ENCODE measurements at regions not wholly inside any gene's neighbourhood (a gene's known extent, or its start where the extent isn't known, plus 50 kb on each side); places are given as distances from the start of the nearest gene placed in this dataset.
A peak's percentile ranks its signal among the peaks of the same experiment; 100 is the strongest.

DNA sequence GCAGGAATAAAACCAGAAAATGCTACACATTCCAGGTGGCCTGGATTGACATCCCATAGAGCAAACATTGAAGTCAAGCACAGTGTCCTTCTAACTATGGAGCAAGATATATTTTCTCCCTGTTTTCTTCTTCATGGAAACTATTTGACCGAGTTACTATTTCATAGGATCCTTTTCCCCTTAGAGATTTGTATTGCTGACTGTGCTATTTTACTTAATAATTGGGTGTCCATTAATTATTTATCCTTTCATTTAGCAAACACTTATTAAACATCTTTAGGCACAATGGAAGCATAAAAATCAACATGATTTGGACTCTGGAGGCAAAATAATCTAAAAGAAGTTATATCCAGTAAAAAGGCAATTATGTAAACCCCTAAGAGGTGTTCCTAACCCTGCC, 782.8 kb upstream of the ACVR2A start:
- no peak for DNase-seq (ENCODE audit: low spot score)

DNA sequence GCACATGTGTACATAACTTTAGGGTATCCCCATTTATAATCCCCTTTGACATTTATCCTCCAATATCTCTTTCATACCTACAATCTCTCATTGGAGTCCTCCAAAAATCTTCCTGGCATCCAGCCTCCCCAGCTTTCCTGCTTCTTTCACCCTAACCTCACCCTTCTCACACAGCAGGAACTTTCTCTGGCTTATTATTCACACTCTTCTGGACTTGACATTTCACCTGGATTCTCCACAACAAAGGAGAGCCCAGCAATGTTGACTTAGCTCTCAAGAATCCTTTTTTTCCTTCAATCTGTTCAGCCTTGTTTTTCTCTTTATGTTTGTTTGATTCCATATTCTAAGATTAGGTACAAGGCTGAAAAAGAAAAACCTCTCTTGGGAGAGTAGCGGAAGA, 783.6 kb upstream of the ACVR2A start:
- no peak for DNase-seq (ENCODE audit: low spot score)

DNA sequence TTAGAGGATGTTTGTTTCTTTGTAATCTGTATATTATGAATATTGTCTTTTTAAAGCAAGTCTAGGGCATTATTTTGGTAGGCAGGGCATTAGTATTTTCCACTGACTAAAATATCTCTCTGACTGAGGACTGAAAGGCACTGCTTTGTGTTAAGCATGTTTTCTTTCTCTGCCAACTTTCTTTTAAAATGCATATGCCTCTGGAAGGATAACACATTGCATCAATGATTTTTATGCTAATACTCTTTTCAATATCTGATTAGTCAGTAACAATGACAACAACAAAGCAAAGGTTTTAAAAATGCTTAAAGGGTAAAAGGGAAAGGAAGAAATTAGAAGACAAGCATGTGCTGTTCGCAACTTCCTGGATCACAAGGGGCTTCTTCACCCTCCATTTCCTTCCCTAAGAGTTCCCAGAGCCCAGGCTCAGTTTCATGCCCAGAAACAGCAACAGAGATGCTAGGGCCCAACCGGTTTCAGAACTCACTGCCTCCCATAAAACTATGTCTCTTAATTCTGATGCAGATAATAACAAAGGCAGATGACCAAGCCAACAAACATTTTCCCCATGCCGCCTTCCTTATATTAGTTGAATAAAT, 786.8 kb upstream of the ACVR2A start:
- no peak for DNase-seq (ENCODE audit: low spot score)

DNA sequence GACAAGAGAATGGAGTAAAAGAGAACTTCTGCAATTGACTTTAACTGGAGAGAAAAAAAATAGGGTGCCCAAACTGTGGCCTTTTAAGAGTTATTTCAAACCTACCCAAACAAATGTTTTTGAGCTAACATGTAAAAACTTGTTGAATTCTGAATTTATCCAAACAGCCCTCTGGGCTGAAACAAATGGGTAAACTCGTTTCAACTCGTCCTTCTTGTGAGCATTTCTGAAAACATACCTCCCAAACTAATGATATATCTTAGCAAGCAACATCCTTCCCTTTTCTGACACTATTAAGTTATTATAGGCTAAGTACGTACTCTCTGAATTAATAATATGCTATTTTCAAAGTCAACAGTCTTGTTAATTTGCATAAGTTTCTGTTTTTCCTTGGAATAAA, 793.0 kb upstream of the ACVR2A start:
- DNase-seq (ENCODE audit: low spot score) = no peak

DNA sequence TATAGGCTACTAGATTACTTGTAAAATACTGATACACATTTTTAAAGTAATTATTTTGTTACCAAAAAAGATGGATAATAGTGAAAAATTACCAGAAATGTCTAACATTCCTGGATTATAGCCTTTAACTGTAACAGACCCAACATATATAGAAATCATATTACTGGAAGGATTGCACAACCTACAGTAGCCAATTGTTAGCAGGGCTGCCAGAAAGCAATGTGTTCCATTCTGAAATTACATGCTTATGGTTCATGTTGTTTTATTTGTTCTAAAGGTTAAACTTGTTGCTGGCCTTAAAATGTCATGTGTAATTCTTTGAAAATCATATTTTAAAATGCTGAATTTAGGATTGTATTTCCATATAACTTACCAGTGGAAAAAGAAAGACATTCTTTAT, 793.6 kb upstream of the ACVR2A start:
- no peak for DNase-seq (ENCODE audit: low spot score)

DNA sequence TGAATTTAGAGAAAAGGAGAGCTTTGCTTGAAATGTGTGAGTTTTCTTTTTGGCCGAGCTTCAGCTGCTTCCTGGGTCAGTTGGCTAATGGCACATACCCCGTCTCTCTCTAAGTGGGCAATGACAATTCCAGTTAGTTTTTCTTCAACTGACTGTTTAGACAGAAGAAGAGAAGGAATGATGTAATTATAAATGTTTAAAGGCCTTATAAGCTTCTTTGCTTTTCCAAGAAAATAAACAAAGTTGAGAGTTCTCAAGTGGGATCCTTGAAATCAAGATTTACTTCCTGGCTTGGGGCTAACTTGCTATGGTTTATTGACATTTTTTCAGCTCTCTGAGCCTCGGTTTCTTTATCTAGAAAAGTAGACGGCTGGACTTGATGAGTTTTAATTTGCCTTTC, 794.9 kb upstream of the ACVR2A start:
- DNase-seq (ENCODE audit: low spot score) = no peak

DNA sequence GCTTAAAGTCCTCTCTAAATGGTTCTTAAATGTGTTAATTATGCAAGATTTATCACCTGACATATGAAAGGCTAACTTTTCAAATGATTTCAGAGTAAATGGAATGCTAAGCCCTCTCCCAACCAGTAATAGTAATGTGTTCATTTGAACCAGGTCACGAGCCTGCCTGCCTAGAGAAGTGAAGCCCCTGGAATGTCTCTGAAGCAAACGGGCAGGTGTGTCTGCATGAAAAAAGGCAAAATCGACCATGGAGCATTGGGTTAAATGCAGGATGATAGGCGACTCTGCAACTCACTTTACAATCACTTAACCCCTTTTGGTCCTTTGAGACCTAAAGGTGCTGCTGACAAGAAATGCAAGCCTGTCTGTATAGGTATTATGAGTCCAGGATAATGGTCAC, 798.4 kb upstream of the ACVR2A start:
- no peak for DNase-seq (ENCODE audit: low spot score)

DNA sequence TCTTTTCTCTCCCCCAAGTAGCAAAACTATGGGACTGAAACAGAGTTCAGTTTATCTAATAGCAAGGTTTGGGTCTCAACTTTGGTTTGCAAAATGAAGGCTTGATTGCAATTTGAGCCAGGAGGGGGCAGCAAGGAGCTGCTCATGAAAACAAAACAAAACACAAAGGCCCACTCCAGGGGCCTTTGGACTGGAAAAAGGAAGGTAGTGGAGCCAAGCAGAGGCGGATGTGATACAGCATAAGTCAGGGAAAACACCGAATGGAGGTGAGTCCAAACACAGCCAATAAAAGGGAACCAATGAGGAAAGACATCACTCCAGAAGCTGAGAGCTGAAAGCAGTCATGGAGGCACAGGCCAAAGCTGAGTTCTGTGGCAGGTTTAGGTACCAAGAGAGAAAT, 799.7 kb upstream of the ACVR2A start:
- peak; percentile 15 for DNase-seq (ENCODE audit: low spot score)

DNA sequence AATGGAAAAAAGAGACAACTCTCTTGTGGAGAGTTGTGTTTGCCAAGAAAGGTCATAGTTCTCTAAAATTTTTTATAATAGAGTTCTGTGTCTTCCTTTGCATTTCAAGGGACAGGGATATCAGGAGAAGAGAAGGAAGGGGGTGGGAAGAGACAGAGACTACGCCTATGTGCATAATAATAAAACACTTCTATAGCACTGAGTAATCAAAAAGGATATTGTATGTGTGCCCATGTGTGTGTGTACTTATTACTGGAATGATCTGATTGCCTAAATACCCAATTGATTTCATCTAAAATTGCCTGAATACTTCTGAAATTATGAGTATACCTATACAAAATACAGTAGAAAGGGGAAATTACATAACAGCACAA, 803.7 kb upstream of the ACVR2A start:
- no peak for DNase-seq (ENCODE audit: low spot score)

DNA sequence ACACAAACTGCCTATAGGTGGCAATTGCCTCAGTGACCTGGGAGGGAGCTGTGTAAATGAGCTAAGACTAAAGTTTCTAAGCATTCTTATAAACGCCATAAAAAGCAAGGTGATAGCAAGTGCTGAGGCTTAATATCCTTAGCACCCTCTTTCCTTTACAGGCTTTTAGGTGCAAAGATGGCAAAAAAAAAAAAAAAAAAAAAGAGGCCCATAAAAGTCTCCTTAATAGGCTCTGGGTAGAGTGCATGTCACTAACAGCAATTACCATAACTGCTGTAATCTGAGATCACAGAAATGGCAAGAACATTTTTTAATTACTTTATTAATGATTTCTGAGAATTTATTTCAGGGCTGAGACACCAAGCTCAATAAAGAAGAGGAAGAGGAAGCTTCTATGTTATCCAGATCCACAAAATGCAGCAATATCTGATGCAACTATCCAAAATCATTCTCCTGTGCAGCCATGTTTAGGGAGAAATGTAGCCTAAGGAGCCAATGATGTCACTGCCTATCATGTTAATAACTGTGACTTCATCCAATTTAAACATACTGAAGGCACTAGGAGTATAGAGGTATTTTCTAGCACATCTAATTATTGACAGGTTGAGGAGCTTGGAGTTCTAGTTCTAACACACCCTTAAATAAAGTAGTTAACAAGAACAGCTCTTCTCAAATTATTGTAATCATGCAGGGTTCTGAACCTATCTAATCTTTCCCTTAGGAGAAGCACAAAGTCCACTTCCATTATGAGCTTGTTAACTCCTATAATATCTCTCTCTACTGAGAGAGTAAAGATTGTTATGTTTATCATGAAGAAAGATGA, 804.3 kb upstream of the ACVR2A start:
- DNase-seq (ENCODE audit: low spot score) = no peak

DNA sequence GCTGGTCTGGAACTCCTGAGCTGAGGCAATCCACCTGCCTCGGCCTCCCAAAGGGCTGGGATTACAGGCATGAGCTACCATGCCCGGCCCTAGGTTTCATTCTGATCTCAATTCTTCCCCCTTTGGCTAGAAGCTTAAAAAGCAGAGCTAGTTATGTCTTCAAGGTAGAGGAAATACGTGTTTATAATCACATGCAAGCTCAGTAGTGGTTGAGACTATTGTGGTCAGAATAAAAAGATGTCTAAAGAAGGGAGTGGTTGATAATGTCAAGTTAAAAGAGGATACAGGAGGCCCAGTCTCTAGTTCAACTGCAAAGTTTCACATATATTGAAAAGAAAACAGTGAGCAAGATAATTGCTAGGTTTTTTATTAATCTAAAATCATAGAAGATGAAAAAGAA, 807.8 kb upstream of the ACVR2A start:
- no peak for DNase-seq (ENCODE audit: low spot score)

DNA sequence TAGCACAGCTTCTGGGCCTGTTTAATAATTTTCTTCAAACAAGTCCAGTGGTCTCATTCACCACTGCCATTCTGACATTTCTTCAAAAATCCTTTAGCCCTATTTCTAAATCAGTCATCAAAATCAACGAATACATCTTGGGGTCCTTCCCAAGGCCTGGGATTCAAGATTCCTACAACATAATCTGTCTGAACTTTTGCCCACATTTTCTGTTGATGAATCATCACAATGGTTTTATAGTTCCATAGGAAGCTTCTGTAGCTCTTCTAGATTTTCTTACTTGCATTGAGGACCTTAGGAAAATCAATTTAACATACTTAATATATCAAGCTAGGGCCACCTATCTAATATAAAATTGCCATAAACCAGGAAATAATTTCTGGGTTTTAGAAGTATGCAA, 811.8 kb upstream of the ACVR2A start:
- no peak for DNase-seq (ENCODE audit: low spot score)

DNA sequence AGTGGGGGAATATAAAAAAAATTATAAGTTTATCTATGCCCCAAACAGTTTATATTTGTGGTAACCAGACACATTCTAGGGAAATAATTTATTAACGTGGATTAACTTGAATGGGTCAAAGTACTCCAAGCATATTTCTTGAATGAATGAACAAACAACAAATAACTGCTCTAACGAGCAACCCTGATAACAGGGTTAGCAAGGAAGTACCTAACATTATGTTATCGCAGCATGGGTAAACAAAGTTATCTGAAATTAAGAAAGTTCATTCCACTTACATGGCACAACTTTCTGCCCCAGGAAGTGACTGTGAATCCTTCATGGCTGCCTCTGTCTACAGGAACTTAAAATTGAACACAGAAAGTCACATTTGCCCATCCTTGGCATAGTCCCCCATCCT, 812.9 kb upstream of the ACVR2A start:
- DNase-seq (ENCODE audit: low spot score) = no peak

DNA sequence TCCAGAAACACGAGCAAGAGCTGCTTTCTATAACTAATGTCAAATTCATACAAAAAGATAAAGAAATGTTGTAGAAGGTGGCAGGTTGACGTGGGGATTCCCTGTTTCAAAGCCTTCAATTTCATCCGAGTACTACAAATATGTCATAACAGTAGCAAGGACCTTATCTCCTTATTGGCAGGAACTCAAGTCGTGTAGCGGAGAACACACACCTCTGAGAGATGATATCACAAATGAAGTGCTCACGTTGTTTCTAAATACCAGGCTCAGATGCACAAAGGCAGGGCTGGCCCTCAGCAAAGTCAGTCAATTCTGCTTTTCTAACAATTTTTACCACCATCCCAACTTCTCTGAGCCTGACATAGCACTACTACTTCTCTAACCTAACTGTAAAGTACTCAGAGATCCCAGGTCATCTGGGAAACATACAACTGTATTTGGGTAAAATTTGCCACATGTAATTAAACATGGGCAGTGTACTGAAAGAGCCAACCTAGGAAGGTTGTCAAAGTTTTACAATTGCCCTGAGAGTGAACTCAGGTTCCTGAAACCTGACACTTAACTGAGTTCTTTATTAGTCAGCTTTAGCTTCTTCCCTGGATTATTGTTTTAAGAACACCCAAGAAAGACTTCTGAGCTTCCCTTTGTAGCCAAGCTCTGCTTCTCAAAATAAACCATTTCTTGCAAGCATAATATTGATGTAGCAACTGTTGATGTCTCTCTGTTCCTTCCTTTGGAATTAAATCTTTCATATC, 813.7 kb upstream of the ACVR2A start:
- DNase-seq (ENCODE audit: low spot score) = no peak

DNA sequence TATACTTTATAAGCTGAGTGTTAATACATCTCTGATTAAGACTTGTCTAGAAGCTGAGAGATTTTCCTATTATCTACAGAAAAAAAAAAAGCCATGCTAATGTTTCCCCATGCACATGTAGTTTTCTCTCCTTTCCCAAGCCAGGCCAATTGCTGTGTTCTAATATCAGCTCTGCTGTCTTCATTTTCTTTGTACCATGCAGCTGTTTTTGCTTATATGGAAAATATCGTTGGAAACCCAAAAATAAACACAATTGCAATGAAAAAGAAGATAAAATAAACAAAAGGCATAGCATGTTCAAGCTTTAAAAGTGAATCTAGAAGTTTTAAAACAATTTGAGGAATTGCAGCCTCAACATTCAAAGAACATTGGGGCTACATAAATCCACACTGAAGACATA, 817.4 kb upstream of the ACVR2A start:
- no peak for DNase-seq (ENCODE audit: low spot score)

DNA sequence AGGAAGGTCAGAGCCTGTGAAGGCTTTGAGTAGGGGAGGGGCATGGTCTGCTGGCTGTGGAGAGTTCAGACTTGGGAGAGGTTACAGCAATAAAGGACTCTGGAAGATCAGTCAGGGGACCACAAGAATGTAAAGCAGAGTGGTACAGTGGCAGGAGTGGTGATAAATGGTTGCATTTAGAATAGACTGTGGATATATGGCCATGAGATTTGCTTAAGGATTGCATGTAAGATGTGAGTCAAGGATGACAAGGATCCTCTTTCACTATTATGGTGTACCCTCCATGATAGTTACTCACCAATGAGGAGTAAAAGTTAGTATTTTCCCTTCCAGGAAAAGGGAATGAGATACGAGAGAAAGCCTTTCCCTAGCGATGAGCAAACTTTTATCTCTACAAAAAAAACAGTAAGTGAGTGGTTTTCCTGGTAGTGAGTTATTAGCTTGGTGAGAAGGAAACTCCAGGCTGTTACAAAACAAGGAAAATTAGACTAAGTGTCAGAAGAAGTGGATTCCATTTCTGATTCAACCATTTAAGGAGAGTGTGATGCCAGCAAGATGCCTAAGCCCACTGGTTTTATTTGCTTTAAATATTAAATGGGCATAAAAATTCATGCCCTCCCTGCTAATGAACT, 818.0 kb upstream of the ACVR2A start:
- DNase-seq (ENCODE audit: low spot score) = no peak

DNA sequence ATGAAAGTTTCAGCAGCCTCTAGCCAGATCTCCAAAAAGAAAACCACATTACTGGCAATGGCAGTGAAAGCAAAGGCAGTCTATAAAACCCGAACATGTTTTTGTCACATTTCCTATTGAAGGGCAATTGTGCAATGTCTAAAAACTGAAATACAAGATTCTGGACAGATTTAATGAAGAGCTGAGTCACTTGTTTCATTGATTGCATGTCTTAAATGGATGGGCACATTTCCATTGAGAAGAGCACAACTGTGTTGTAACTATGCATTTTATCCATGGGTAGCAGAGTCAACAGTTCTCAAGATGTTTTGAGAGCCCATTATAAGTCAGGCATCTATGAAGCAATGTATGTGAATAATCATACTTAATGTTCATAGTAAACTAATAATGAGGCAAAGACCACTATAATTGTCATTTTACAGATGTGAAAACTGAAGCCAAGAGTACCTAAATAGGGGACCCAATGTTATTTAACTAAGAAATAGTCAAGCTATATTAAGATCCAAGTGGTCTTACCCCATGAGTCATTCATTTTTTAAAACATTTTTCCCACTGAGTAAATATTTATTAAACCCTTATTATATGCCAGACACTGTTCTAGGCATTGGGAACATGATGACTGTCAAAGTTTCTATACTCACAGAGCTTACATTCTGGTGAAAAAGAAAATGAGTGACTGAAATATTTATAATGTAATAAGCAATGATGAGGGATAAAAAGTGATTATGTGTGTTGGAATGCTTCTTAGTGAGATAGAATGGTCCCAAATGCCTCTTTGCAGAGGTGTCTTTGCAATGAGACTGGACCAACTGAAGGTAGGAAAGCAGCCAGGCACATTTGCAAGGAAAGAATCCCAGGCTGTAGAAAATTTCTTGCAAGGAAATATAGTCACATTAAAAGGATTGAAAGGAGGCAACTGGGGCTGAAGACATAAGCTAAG, 818.9 kb upstream of the ACVR2A start:
- DNase-seq (ENCODE audit: low spot score) = no peak

DNA sequence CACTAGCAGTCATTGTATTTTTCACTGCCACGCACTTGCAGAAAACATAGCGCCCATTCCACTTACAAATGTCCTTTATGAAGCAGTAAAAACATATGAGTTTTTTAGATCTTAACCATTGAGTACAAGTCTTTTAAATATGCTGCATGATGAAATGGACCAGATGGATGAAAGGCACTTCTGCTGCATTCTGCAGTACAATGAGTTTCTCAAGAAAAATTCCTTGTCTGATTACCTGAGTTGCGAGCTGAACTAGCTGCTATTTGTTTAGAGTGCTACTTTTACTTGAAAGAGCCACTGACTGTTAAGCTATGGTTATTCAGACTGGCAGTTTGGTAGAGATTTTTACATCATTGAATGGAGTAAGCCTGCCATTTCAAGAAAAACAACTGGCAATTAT, 825.5 kb upstream of the ACVR2A start:
- DNase-seq (ENCODE audit: low spot score) = no peak

DNA sequence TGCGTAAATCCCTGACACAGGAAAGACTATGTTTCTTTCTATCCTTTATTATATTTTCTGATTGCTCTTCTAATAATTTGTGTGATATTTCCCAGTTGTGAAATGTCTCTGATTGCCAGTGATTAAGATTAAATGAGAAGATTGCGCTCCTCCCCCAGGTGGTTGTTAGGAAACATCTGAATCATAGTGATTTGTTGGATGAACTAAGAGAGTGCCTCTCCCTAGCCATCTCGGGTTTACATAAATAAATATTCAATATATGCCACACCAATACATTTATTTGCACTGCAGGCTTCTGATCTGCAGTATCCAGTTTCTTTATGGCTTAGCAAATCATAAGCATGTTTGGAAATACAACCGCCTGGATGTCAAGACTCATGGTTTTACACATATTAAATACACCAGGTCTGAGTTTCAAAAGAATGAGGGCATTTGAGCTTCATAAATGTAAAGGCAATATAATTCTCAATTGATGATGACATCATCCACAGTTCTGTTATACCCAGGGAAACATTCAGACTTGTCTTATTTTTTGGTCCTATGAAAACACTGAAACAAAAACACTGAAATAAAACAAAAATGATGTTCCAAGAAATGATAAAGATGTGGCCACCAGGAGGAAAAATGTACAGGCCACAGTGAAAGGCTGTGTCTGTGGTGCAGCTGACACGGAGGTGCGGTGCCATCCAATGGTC, 826.7 kb upstream of the ACVR2A start:
- DNase-seq (ENCODE audit: low spot score) = no peak

DNA sequence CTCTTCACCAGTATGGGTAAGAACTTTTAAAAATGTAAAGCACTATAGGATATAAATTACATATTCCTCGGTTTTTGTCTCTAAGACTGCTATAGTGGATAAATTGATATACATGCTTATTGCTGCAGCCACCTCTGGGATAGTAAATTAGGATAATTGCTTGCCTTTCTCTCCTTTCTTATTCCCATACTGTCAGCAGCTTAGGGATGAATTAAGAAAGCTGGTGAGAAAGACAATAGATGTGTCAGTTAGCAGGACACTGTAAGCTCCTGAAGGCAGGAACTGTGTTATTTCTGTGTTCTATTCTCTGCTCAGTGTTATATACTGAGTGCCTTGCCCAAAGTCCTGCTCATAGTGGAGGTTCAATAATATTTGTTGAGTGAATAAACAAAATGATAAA, 828.6 kb upstream of the ACVR2A start:
- DNase-seq (ENCODE audit: low spot score) = no peak

DNA sequence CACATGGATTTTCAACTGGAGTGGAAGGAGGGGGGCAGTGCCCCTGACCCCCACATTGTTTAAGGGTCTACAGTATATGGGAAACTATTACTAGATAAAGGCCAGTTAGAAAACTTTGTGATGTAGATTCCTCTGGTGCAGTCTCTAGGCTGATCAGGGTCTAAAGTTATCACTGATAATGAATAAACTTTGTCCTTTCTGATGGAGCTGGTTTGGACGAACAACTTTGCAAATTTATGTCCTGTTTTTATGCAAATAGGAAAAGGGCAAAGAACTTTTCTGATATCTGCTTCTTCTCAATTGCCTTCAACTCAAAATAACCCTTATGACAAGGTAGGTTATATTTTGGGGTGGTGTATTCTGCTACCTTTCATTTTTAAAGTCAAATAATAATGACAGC, 829.2 kb upstream of the ACVR2A start:
- DNase-seq (ENCODE audit: low spot score) = no peak
